ENCODE measurements at regions not wholly inside any gene's neighbourhood (a gene's known extent, or its start where the extent isn't known, plus 50 kb on each side); places are given as distances from the start of the nearest gene placed in this dataset.
A peak's percentile ranks its signal among the peaks of the same experiment; 100 is the strongest.

DNA sequence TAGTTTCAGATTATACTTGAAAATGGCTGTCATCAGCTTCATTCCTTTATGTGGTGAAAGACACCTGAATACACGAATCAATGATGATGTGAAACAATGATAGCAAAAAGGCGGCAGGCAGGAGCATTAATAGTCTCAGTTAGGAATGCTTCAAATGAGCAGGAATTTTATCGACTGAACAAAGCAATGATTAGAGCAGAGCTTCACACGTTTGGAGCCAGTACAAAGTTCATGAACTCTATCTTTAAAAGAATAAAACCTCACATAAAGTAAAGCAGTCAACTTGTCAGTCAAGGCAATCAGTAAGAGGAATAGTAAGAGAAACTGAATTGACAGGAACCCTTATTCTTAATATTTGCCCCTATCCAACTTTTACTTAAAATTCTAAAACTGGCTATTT is 78.4 kb upstream of the SERTAD2 start:
- Histone ChIP-seq H3K4ac (ENCODE audit: low read depth, low read length) (no peak overlapping the region), H3K4me3 (ENCODE audit: low read length) (no peak overlapping the region), H2BK120ac (ENCODE audit: low read depth, low read length) (no peak overlapping the region), H3K18ac (ENCODE audit: low read length) (no peak overlapping the region), H3K23ac (ENCODE audit: low read length) (no peak overlapping the region), H4K8ac (ENCODE audit: low read depth, low read length) (no peak overlapping the region), H3K4me2 (ENCODE audit: low read length) (no peak overlapping the region), H2BK15ac (replicated peaks; ENCODE audit: low read depth) (no peak overlapping the region), H3K36me3 (ENCODE audit: control insufficient read depth, insufficient read depth, low read length) (no peaks in the 10 kb centered on the region), H4K5ac (ENCODE audit: low read length) (no peak overlapping the region), H3K79me1 (ENCODE audit: low read length) (no peaks in the 10 kb centered on the region), H3K4me1 (ENCODE audit: control insufficient read depth, low read depth, low read length) (peaks cover 5% of the 10 kb centered on the region), H3K27me3 (ENCODE audit: insufficient read depth, low read length, poor library complexity) (no peaks in the 10 kb centered on the region), H3K56ac (ENCODE audit: low read length) (no peak overlapping the region), H3K79me2 (ENCODE audit: control insufficient read depth, insufficient read depth, low read length) (no peaks in the 10 kb centered on the region), H3K9ac (ENCODE audit: low read length) (no peak overlapping the region), H2AK5ac (ENCODE audit: low read length) (no peak overlapping the region), H2BK5ac (ENCODE audit: low read length) (no peak overlapping the region), H3K27ac (ENCODE audit: low read depth, low read length) (no peak overlapping the region)
- DNase-seq = peak; percentile 52
- WGBS (ENCODE audit: extremely low coverage, insufficient coverage, low lambda C conversion rate) = no CpG with 5 or more reads among the region's 4 CpGs

DNA sequence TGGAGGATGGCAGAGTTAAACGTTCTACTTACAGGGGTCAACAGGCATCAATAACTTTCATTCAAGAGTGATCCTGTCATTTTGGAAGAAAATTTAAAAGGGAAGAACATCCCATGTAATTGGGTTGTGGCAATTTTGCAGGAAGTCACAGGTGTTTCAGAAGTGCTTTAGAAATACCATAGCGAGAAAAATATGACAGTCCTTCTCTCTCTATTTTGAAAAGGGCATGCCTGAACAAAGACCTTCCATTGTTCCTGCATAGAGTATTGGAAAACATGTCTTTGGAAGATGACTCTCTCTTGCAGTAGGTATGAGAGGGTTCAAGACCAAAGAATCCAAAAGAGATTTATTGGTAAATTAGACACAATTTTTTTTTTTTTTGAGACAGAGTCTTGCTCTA is 81.8 kb upstream of the SERTAD2 start:
- no peak overlapping the region for H4K5ac ChIP-seq (ENCODE audit: low read length)
- no peak overlapping the region for H3K27ac ChIP-seq (ENCODE audit: low read depth, low read length)
- DNase-seq = no peak
- H3K79me2 ChIP-seq (ENCODE audit: control insufficient read depth, insufficient read depth, low read length) = no peaks in the 10 kb centered on the region
- H3K56ac ChIP-seq (ENCODE audit: low read length) = no peak overlapping the region
- no peak overlapping the region for H3K23ac ChIP-seq (ENCODE audit: low read length)
- no peak overlapping the region for H3K4me2 ChIP-seq (ENCODE audit: low read length)
- no peaks in the 10 kb centered on the region for H3K79me1 ChIP-seq (ENCODE audit: low read length)
- H2AK5ac ChIP-seq (ENCODE audit: low read length) = no peak overlapping the region
- no peak overlapping the region for H3K4ac ChIP-seq (ENCODE audit: low read depth, low read length)
- no peaks in the 10 kb centered on the region for H3K27me3 ChIP-seq (ENCODE audit: insufficient read depth, low read length, poor library complexity)
- H2BK5ac ChIP-seq (ENCODE audit: low read length) = no peak overlapping the region
- peaks cover 2% of the 10 kb centered on the region for H3K4me1 ChIP-seq (ENCODE audit: control insufficient read depth, low read depth, low read length)
- no peak overlapping the region for H2BK15ac ChIP-seq (replicated peaks; ENCODE audit: low read depth)
- no peak overlapping the region for H2BK120ac ChIP-seq (ENCODE audit: low read depth, low read length)
- no peaks in the 10 kb centered on the region for H3K36me3 ChIP-seq (ENCODE audit: control insufficient read depth, insufficient read depth, low read length)
- H4K8ac ChIP-seq (ENCODE audit: low read depth, low read length) = no peak overlapping the region
- WGBS (ENCODE audit: extremely low coverage, insufficient coverage, low lambda C conversion rate) = no CpG with 5 or more reads among the region's 2 CpGs
- H3K4me3 ChIP-seq (ENCODE audit: low read length) = no peak overlapping the region
- no peak overlapping the region for H3K9ac ChIP-seq (ENCODE audit: low read length)
- no peak overlapping the region for H3K18ac ChIP-seq (ENCODE audit: low read length)

DNA sequence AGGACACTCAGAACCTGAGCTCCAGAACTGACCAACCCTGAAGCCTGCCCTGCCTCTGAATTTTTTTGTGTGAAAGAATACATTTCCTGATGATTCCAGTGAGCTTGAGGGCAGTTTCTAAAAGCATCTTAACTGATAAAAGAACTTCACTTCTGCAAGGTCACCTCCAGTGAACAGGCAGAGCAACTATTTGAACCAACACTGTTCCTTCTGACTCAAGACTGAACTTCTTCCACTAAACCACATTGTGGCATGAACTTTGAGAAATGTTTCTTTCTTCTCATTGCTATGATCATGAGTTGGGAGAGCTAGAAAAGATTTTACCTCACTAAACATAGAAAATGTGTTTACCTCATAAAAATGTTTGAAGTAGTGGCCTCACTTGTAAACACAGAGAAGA is 83.8 kb upstream of the SERTAD2 start:
- H3K4me1 ChIP-seq (ENCODE audit: control insufficient read depth, low read depth, low read length) = no peaks in the 10 kb centered on the region
- DNase-seq = no peak
- no peak overlapping the region for H3K18ac ChIP-seq (ENCODE audit: low read length)
- no peak overlapping the region for H3K4me2 ChIP-seq (ENCODE audit: low read length)
- H3K4me3 ChIP-seq (ENCODE audit: low read length) = no peak overlapping the region
- no peak overlapping the region for H3K9ac ChIP-seq (ENCODE audit: low read length)
- no peak overlapping the region for H2BK5ac ChIP-seq (ENCODE audit: low read length)
- H2AK5ac ChIP-seq (ENCODE audit: low read length) = no peak overlapping the region
- no peaks in the 10 kb centered on the region for H3K27me3 ChIP-seq (ENCODE audit: insufficient read depth, low read length, poor library complexity)
- H3K56ac ChIP-seq (ENCODE audit: low read length) = no peak overlapping the region
- no peak overlapping the region for H3K27ac ChIP-seq (ENCODE audit: low read depth, low read length)
- H3K36me3 ChIP-seq (ENCODE audit: control insufficient read depth, insufficient read depth, low read length) = no peaks in the 10 kb centered on the region
- H4K8ac ChIP-seq (ENCODE audit: low read depth, low read length) = no peak overlapping the region
- no peak overlapping the region for H4K5ac ChIP-seq (ENCODE audit: low read length)
- no peak overlapping the region for H3K4ac ChIP-seq (ENCODE audit: low read depth, low read length)
- H3K79me2 ChIP-seq (ENCODE audit: control insufficient read depth, insufficient read depth, low read length) = no peaks in the 10 kb centered on the region
- H3K23ac ChIP-seq (ENCODE audit: low read length) = no peak overlapping the region
- no peaks in the 10 kb centered on the region for H3K79me1 ChIP-seq (ENCODE audit: low read length)
- H2BK120ac ChIP-seq (ENCODE audit: low read depth, low read length) = no peak overlapping the region
- H2BK15ac ChIP-seq (replicated peaks; ENCODE audit: low read depth) = no peak overlapping the region

DNA sequence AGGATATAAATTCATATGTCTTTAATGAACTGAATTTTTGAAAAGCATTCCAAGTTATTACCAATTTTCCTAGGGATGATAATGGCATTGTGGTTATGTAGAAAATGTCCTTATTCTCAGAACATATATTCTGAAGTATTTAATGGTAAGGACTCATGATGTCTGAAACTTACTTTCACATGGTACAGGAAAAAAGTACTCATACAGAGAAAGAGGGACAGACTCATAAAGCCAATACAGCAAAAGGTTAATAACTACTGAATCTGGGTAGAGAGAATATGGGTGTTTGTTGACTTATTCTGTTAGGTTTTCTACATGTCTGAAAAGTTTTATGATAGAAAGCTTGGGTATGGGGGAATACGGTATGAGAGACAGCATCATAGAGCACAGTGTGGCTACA is 84.3 kb upstream of the SERTAD2 start:
- Histone ChIP-seq H3K79me1 (ENCODE audit: low read length) (no peaks in the 10 kb centered on the region), H3K18ac (ENCODE audit: low read length) (no peak overlapping the region), H3K4ac (ENCODE audit: low read depth, low read length) (no peak overlapping the region), H3K4me1 (ENCODE audit: control insufficient read depth, low read depth, low read length) (no peaks in the 10 kb centered on the region), H3K23ac (ENCODE audit: low read length) (no peak overlapping the region), H3K27me3 (ENCODE audit: insufficient read depth, low read length, poor library complexity) (no peaks in the 10 kb centered on the region), H3K27ac (ENCODE audit: low read depth, low read length) (no peak overlapping the region), H4K8ac (ENCODE audit: low read depth, low read length) (no peak overlapping the region), H2BK15ac (replicated peaks; ENCODE audit: low read depth) (no peak overlapping the region), H2AK5ac (ENCODE audit: low read length) (no peak overlapping the region), H3K56ac (ENCODE audit: low read length) (no peak overlapping the region), H3K79me2 (ENCODE audit: control insufficient read depth, insufficient read depth, low read length) (no peaks in the 10 kb centered on the region), H3K36me3 (ENCODE audit: control insufficient read depth, insufficient read depth, low read length) (no peaks in the 10 kb centered on the region), H3K4me3 (ENCODE audit: low read length) (no peak overlapping the region), H3K9ac (ENCODE audit: low read length) (no peak overlapping the region), H2BK120ac (ENCODE audit: low read depth, low read length) (no peak overlapping the region), H2BK5ac (ENCODE audit: low read length) (no peak overlapping the region), H4K5ac (ENCODE audit: low read length) (no peak overlapping the region), H3K4me2 (ENCODE audit: low read length) (no peak overlapping the region)
- no peak for DNase-seq
- no CpG with 5 or more reads among the region's 1 CpG for WGBS (ENCODE audit: extremely low coverage, insufficient coverage, low lambda C conversion rate)

DNA sequence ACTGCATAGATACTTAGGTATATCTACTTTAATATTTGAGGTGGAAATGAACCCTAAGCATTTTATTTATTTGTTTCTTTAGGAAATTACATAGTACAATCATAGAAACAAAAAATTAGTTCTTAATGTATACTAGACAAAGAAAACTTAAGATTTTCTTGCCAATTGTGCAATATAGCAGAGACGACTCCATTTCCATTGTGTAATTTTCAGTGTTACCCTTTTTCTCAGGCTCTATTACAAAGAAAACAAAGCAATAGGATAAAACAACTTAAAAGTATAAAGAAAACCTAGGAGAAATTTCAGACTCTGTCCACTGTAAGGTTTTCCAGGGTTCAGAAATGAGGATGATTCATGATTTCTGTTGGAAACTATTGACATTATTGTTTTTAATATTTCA is 89.0 kb upstream of the SERTAD2 start:
- H3K79me2 ChIP-seq (ENCODE audit: control insufficient read depth, insufficient read depth, low read length) = no peaks in the 10 kb centered on the region
- no peak overlapping the region for H3K18ac ChIP-seq (ENCODE audit: low read length)
- no peak for DNase-seq
- no peak overlapping the region for H2BK5ac ChIP-seq (ENCODE audit: low read length)
- H3K4ac ChIP-seq (ENCODE audit: low read depth, low read length) = no peak overlapping the region
- H2AK5ac ChIP-seq (ENCODE audit: low read length) = no peak overlapping the region
- no peak overlapping the region for H4K5ac ChIP-seq (ENCODE audit: low read length)
- H3K23ac ChIP-seq (ENCODE audit: low read length) = no peak overlapping the region
- H3K27ac ChIP-seq (ENCODE audit: low read depth, low read length) = no peak overlapping the region
- no peaks in the 10 kb centered on the region for H3K79me1 ChIP-seq (ENCODE audit: low read length)
- H2BK120ac ChIP-seq (ENCODE audit: low read depth, low read length) = no peak overlapping the region
- no peaks in the 10 kb centered on the region for H3K4me1 ChIP-seq (ENCODE audit: control insufficient read depth, low read depth, low read length)
- H3K4me3 ChIP-seq (ENCODE audit: low read length) = no peak overlapping the region
- WGBS (ENCODE audit: extremely low coverage, insufficient coverage, low lambda C conversion rate) = no CpG with 5 or more reads among the region's 1 CpG
- H3K9ac ChIP-seq (ENCODE audit: low read length) = no peak overlapping the region
- no peaks in the 10 kb centered on the region for H3K27me3 ChIP-seq (ENCODE audit: insufficient read depth, low read length, poor library complexity)
- H2BK15ac ChIP-seq (replicated peaks; ENCODE audit: low read depth) = no peak overlapping the region
- no peak overlapping the region for H4K8ac ChIP-seq (ENCODE audit: low read depth, low read length)
- H3K4me2 ChIP-seq (ENCODE audit: low read length) = no peak overlapping the region
- no peak overlapping the region for H3K56ac ChIP-seq (ENCODE audit: low read length)
- H3K36me3 ChIP-seq (ENCODE audit: control insufficient read depth, insufficient read depth, low read length) = no peaks in the 10 kb centered on the region

DNA sequence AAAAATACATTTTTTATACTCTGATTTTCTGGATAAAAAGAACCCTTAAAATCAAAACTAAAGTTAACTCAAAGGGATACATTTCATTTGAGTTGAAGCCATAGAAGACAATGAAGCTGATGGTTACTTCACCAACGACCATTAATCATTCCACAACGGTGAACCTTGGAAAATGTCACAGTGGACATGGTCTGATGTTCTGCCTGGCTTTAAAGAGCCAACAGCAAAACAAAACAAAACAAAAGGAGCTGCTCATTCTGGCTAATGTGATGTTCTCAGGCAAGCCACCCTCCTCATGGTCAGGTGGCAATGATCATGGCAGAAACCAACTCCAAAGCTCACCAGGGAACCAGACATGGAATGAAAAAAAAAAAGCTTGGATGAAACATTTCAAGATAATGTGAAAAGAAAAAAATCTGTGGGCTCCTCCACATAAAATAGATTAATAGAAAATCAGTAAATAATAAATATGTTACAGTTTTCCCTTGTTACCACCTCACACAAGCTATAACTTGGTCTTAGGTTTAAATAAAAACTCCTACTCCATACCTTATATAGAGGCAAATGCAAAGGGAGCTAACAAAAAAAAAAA is 90.1 kb upstream of the SERTAD2 start:
- no peak overlapping the region for H2BK5ac ChIP-seq (ENCODE audit: low read length)
- no peak overlapping the region for H3K18ac ChIP-seq (ENCODE audit: low read length)
- no peak overlapping the region for H3K4me3 ChIP-seq (ENCODE audit: low read length)
- no peak overlapping the region for H3K27ac ChIP-seq (ENCODE audit: low read depth, low read length)
- no peak overlapping the region for H3K4ac ChIP-seq (ENCODE audit: low read depth, low read length)
- no peak overlapping the region for H2AK5ac ChIP-seq (ENCODE audit: low read length)
- no peaks in the 10 kb centered on the region for H3K36me3 ChIP-seq (ENCODE audit: control insufficient read depth, insufficient read depth, low read length)
- no peak overlapping the region for H2BK15ac ChIP-seq (replicated peaks; ENCODE audit: low read depth)
- H3K4me1 ChIP-seq (ENCODE audit: control insufficient read depth, low read depth, low read length) = no peaks in the 10 kb centered on the region
- no peak overlapping the region for H3K9ac ChIP-seq (ENCODE audit: low read length)
- DNase-seq = no peak
- no peak overlapping the region for H3K23ac ChIP-seq (ENCODE audit: low read length)
- H3K79me2 ChIP-seq (ENCODE audit: control insufficient read depth, insufficient read depth, low read length) = no peaks in the 10 kb centered on the region
- H4K5ac ChIP-seq (ENCODE audit: low read length) = no peak overlapping the region
- no peaks in the 10 kb centered on the region for H3K79me1 ChIP-seq (ENCODE audit: low read length)
- H2BK120ac ChIP-seq (ENCODE audit: low read depth, low read length) = no peak overlapping the region
- no CpG with 5 or more reads among the region's 2 CpGs for WGBS (ENCODE audit: extremely low coverage, insufficient coverage, low lambda C conversion rate)
- H3K4me2 ChIP-seq (ENCODE audit: low read length) = no peak overlapping the region
- no peak overlapping the region for H3K56ac ChIP-seq (ENCODE audit: low read length)
- H3K27me3 ChIP-seq (ENCODE audit: insufficient read depth, low read length, poor library complexity) = no peaks in the 10 kb centered on the region
- no peak overlapping the region for H4K8ac ChIP-seq (ENCODE audit: low read depth, low read length)

Data from mesendoderm (in vitro differentiated cells).